ENCODE measurements at regions not wholly inside any gene's neighbourhood (a gene's known extent, or its start where the extent isn't known, plus 50 kb on each side); places are given as distances from the start of the nearest gene placed in this dataset.
A peak's percentile ranks its signal among the peaks of the same experiment; 100 is the strongest.

- DNase-seq, result no peak
These were observed 118.4 kb upstream of the HAAO start for GRCh38 chr2:42910645-42911405.

GRCh38 chr2:42909966-42910365 is 117.6 kb upstream of the HAAO start:
- DNase-seq, result no peak

- no peak for DNase-seq
These were observed 116.3 kb upstream of the HAAO start for GRCh38 chr2:42908518-42909200.

- no peak for DNase-seq
These were observed 115.5 kb upstream of the HAAO start for GRCh38 chr2:42907835-42908234.

- peak; percentile 83 for DNase-seq
These were observed 114.4 kb upstream of the HAAO start for GRCh38 chr2:42906557-42907411.

- no peak for DNase-seq
These were observed 113.8 kb upstream of the HAAO start for GRCh38 chr2:42906111-42906556.

- DNase-seq, result peak; percentile 69
These were observed 113.1 kb upstream of the HAAO start for GRCh38 chr2:42905341-42906110.

GRCh38 chr2:42904576-42904876 is 112.1 kb upstream of the HAAO start:
- DNase-seq, result no peak

GRCh38 chr2:42903821-42904575 is 111.6 kb upstream of the HAAO start:
- no peak for DNase-seq

- DNase-seq, result no peak
These were observed 110.7 kb upstream of the HAAO start for GRCh38 chr2:42902939-42903709.

GRCh38 chr2:42901076-42901640 is 108.8 kb upstream of the HAAO start:
- DNase-seq, result no peak

GRCh38 chr2:42900289-42900891 is 108.0 kb upstream of the HAAO start:
- DNase-seq, result no peak

GRCh38 chr2:42897358-42897757 is 105.0 kb upstream of the HAAO start:
- DNase-seq, result no peak

GRCh38 chr2:42895791-42896135 is 103.4 kb upstream of the HAAO start:
- no peak for DNase-seq

GRCh38 chr2:42895134-42895790 is 102.9 kb upstream of the HAAO start:
- no peak for DNase-seq

- DNase-seq, result no peak
These were observed 100.8 kb upstream of the HAAO start for GRCh38 chr2:42893047-42893758.

GRCh38 chr2:42890791-42891355 is 98.5 kb upstream of the HAAO start:
- DNase-seq, result no peak

GRCh38 chr2:42888321-42889245 is 96.2 kb upstream of the HAAO start:
- DNase-seq, result no peak
